ENCODE measurements at regions not wholly inside any gene's neighbourhood (a gene's known extent, or its start where the extent isn't known, plus 50 kb on each side); places are given as distances from the start of the nearest gene placed in this dataset.

- TF ChIP-seq POLR2A (IDR thresholded peaks at IDR 0.05; ENCODE audit: low read depth, low read length) (no peak), TAF1 (IDR thresholded peaks at IDR 0.05; ENCODE audit: borderline replicate concordance, low read depth, low read length) (no peak)
Measured at GRCh38 chr12:22850185-22850584, 225.2 kb downstream of the ETNK1 start.
